HG02970 (cell line): ENCODE measurements at regions not wholly inside any gene's neighbourhood (a gene's known extent, or its start where the extent isn't known, plus 50 kb on each side); places are given as distances from the start of the nearest gene placed in this dataset.
"Not testable (repeated sequence)": the region's sequence is repeated elsewhere in the genome, so short reads cannot be mapped to it uniquely, and the experiment has no call there.

ENCODE experiments used
- ATAC-seq: cut with Tn5 transposase; IDR thresholded peaks from one replicate; pipeline ENCODE4 v1.9.1; 2021; ENCODE audit warnings: mild to moderate bottlenecking, moderate library complexity, moderate number of reproducible peaks; ENCODE audit not compliant: unreplicated experiment, low FRiP score

GRCh38 chr5:96113170-96113939 lies 151.7 kb upstream of the ELL2 start:
- ATAC-seq: no peak

- no peak for ATAC-seq
Observed at GRCh38 chr5:96112703-96113102, 151.1 kb upstream of the ELL2 start.

- ATAC-seq: no peak
Observed at GRCh38 chr5:96112123-96112670, 150.5 kb upstream of the ELL2 start.

- no peak for ATAC-seq
Observed at GRCh38 chr5:96111080-96111756, 149.6 kb upstream of the ELL2 start.

- ATAC-seq: no peak
Observed at GRCh38 chr5:96110300-96110699, 148.6 kb upstream of the ELL2 start.

GRCh38 chr5:96108629-96109028 lies 147.0 kb upstream of the ELL2 start:
- not testable (repeated sequence) for ATAC-seq

- not testable (repeated sequence) for ATAC-seq
Observed at GRCh38 chr5:96103829-96104228, 142.2 kb upstream of the ELL2 start.

GRCh38 chr5:96101358-96102089 lies 139.9 kb upstream of the ELL2 start:
- no peak for ATAC-seq

GRCh38 chr5:96097488-96097887 lies 135.8 kb upstream of the ELL2 start:
- ATAC-seq: not testable (repeated sequence)

- ATAC-seq: no peak
Observed at GRCh38 chr5:96096724-96097123, 135.1 kb upstream of the ELL2 start.

- no peak for ATAC-seq
Observed at GRCh38 chr5:96094904-96095303, 133.3 kb upstream of the ELL2 start.

GRCh38 chr5:96093890-96094381 lies 132.3 kb upstream of the ELL2 start:
- no peak for ATAC-seq

- ATAC-seq: no peak
Observed at GRCh38 chr5:96093340-96093739, 131.7 kb upstream of the ELL2 start.

GRCh38 chr5:96091874-96092273 lies 130.2 kb upstream of the ELL2 start:
- ATAC-seq: no peak

- no peak for ATAC-seq
Observed at GRCh38 chr5:96090215-96090614, 128.6 kb upstream of the ELL2 start.

GRCh38 chr5:96088706-96089498 lies 127.3 kb upstream of the ELL2 start:
- ATAC-seq: no peak

- ATAC-seq: no peak
Observed at GRCh38 chr5:96087939-96088338, 126.3 kb upstream of the ELL2 start.

GRCh38 chr5:96084874-96085506 lies 123.3 kb upstream of the ELL2 start:
- no peak for ATAC-seq

GRCh38 chr5:96083361-96083881 lies 121.8 kb upstream of the ELL2 start:
- no peak for ATAC-seq
